ENCODE measurements at regions not wholly inside any gene's neighbourhood (a gene's known extent, or its start where the extent isn't known, plus 50 kb on each side); places are given as distances from the start of the nearest gene placed in this dataset.

DNA sequence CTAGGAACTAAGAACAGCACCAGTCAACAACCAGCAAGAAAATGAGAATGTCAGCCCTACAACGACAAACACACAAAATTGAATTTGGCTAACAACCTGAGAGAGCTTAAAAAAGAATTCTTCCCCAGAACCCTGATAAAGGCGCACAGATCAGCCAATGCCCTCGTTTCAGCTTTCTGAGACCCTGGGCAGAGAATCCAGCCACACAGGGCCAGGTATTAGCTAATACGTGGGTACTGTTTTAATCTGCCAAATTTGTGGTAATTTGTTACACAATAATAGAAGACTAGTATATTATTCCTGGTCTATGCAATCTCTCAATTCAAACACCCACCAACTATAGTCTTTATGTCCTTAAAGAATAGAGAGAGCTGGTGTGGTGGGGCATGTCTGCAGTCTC is 291.6 kb upstream of the GADL1 start:
- DNase-seq (no peak), ATAC-seq (no peak)
- Histone ChIP-seq H3K27me3 (ENCODE audit: low read depth) (no peaks in the 10 kb centered on the region), H3K36me3 (no peaks in the 10 kb centered on the region), H3K9me3 (no peaks in the 10 kb centered on the region), H3K4me3 (no peak overlapping the region), H3K27ac (no peak overlapping the region), H3K4me1 (no peaks in the 10 kb centered on the region)
- TF ChIP-seq, protein P1, sequence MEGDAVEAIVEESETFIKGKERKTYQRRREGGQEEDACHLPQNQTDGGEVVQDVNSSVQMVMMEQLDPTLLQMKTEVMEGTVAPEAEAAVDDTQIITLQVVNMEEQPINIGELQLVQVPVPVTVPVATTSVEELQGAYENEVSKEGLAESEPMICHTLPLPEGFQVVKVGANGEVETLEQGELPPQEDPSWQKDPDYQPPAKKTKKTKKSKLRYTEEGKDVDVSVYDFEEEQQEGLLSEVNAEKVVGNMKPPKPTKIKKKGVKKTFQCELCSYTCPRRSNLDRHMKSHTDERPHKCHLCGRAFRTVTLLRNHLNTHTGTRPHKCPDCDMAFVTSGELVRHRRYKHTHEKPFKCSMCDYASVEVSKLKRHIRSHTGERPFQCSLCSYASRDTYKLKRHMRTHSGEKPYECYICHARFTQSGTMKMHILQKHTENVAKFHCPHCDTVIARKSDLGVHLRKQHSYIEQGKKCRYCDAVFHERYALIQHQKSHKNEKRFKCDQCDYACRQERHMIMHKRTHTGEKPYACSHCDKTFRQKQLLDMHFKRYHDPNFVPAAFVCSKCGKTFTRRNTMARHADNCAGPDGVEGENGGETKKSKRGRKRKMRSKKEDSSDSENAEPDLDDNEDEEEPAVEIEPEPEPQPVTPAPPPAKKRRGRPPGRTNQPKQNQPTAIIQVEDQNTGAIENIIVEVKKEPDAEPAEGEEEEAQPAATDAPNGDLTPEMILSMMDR (IDR thresholded peaks at IDR 0.05): no peak
- intact Hi-C loops (cut with DNase I): no loop called here

DNA sequence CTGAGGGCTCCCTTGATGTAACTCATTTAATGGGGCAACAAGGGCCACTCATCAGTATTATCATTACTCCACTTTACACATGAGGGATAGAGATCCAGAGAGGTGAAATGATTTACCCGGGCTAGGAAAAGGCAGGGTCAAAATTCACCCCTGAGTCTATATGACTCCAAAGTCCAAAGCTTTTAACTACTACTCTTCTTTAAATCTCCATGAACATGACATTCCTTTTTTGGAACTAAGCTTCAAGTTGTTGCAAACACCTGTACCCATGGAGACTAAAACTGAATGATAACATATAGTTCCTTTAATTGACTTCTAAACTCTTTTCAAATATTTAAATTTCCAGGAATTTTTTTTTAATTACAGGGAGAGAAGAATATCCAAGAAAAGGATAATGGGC is 292.9 kb upstream of the GADL1 start:
- ATAC-seq: no peak
- H3K4me1 ChIP-seq: no peaks in the 10 kb centered on the region
- no peak overlapping the region for H3K27ac ChIP-seq
- no peak for DNase-seq
- no peaks in the 10 kb centered on the region for H3K9me3 ChIP-seq
- no peaks in the 10 kb centered on the region for H3K36me3 ChIP-seq
- intact Hi-C loops (cut with DNase I): no loop called here
- TF ChIP-seq, protein P1 (IDR thresholded peaks at IDR 0.05): no peak
- H3K4me3 ChIP-seq: no peak overlapping the region
- H3K27me3 ChIP-seq (ENCODE audit: low read depth): no peaks in the 10 kb centered on the region

DNA sequence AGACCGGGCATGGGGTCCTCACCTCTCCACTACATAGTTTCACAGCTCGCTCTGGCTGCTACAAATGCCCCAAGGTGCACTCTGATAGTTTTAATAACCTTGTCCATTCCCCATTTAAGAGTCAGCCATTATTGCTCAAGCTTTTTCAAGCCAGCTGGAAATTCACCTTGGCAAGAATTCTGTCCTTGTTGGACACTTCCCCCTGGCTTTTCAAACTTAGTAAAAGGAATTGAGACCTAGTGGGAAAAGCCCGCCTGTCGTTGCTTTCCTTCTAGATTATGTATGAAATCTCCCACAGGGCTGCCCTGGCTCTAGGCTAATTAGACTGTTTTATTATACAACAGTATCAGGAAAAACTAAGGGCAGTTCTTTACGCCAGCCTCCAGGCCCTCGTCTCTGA is 293.7 kb upstream of the GADL1 start:
- intact Hi-C loops (cut with DNase I): no loop called here
- no peak for ATAC-seq

DNA sequence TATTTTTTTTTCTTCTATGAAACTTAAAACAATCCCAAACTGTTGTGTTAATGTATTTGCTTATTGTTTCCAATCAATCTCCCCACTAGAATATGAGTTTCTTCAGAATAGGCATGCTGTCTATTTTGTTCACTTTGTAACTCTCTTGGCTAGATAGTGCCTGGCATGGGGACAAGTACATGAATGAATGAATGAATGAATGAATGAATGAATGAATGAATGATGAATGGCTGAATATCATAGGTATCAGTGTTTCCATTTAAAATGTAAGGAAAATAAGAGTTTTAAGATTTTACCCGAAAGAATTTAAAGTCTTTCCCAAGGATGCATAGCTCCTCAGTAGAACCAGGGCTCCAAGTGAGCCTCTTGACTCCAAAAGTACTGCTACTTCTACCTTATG is 294.9 kb upstream of the GADL1 start:
- no peaks in the 10 kb centered on the region for H3K4me1 ChIP-seq
- no peak overlapping the region for H3K4me3 ChIP-seq
- intact Hi-C loops (cut with DNase I): no loop called here
- H3K27me3 ChIP-seq (ENCODE audit: low read depth): no peaks in the 10 kb centered on the region
- H3K27ac ChIP-seq: no peak overlapping the region
- ATAC-seq (no peak), DNase-seq (no peak)
- TF ChIP-seq, protein P1 (IDR thresholded peaks at IDR 0.05): no peak
- H3K36me3 ChIP-seq: no peaks in the 10 kb centered on the region
- no peaks in the 10 kb centered on the region for H3K9me3 ChIP-seq

More for the DNA sequence above, 293.7 kb upstream of the GADL1 start:
- Histone ChIP-seq H3K4me3 (no peak overlapping the region), H3K36me3 (no peaks in the 10 kb centered on the region), H3K9me3 (no peaks in the 10 kb centered on the region), H3K4me1 (no peaks in the 10 kb centered on the region), H3K27ac (no peak overlapping the region), H3K27me3 (ENCODE audit: low read depth) (no peaks in the 10 kb centered on the region)
- TF ChIP-seq, protein P1 (IDR thresholded peaks at IDR 0.05): no peak
- no peak for DNase-seq

DNA sequence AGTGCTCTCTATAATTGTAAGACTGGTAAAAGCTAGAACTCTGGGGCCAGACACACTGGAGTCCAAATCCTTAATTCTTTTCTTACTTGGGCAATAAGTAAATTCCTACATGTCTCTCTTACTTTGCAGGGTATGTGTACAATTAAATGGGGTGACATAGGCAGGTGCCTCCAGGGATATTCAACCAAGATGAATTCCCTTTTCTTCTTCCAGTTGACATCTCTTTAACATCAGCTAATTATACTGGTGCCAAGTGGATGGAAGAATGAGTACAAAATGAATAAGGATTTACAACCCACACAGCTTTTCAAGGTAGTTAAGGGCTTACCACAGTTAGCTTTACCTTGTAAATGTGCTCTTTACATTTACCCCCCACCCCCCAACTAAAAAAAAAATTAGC is 295.5 kb upstream of the GADL1 start:
- intact Hi-C loops (cut with DNase I): no loop called here

More for the DNA sequence above, 295.5 kb upstream of the GADL1 start:
- DNase-seq: no peak
- TF ChIP-seq, protein P1 (IDR thresholded peaks at IDR 0.05): no peak
- Histone ChIP-seq H3K27me3 (ENCODE audit: low read depth) (no peaks in the 10 kb centered on the region), H3K36me3 (no peaks in the 10 kb centered on the region), H3K4me3 (no peak overlapping the region), H3K4me1 (no peaks in the 10 kb centered on the region), H3K27ac (no peak overlapping the region), H3K9me3 (no peaks in the 10 kb centered on the region)
- ATAC-seq: no peak
